ENCODE measurements at regions not wholly inside any gene's neighbourhood (a gene's known extent, or its start where the extent isn't known, plus 50 kb on each side); places are given as distances from the start of the nearest gene placed in this dataset.

DNA sequence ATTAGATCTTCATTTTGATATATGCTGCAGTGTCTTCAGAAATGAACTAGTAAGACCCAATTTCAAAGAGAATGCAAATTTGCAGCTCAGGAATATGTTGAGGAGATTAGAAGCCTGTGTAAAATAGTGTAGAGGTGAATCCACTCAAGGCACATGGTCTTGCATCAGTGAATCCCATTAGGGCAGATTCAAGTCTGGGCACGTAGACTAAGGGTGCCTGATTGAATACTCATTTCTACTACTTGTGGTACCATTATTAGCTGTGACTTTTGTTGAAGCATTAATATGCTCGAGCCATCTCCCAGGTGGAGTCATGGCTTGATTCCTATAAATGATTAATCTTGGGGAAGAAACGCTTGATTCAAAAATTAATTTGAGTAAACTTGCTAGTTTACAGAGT is 129.4 kb downstream of the AKAP11 start:
- Histone ChIP-seq H3K4me3 (no peak overlapping the region), H3K27me3 (ENCODE audit: insufficient read depth in 3 of 3, low read length in 2 of 3) (no peaks in the 10 kb centered on the region), H3K9me3 (no peaks in the 10 kb centered on the region), H3K4me1 (no peaks in the 10 kb centered on the region), H3K36me3 (ENCODE audit: insufficient read depth in 1 of 2, low read depth in 1 of 2) (no peaks in the 10 kb centered on the region), H3K27ac (no peak overlapping the region)
- TF ChIP-seq, protein P1, sequence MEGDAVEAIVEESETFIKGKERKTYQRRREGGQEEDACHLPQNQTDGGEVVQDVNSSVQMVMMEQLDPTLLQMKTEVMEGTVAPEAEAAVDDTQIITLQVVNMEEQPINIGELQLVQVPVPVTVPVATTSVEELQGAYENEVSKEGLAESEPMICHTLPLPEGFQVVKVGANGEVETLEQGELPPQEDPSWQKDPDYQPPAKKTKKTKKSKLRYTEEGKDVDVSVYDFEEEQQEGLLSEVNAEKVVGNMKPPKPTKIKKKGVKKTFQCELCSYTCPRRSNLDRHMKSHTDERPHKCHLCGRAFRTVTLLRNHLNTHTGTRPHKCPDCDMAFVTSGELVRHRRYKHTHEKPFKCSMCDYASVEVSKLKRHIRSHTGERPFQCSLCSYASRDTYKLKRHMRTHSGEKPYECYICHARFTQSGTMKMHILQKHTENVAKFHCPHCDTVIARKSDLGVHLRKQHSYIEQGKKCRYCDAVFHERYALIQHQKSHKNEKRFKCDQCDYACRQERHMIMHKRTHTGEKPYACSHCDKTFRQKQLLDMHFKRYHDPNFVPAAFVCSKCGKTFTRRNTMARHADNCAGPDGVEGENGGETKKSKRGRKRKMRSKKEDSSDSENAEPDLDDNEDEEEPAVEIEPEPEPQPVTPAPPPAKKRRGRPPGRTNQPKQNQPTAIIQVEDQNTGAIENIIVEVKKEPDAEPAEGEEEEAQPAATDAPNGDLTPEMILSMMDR (IDR thresholded peaks at IDR 0.05): no peak
- ATAC-seq (no peak), DNase-seq (no peak)
- intact Hi-C loops (cut with DNase I): no loop called here
- WGBS, 3 donors: 81 to 89% (median 89%) methylated on average over 3 of the region's 3 CpGs

DNA sequence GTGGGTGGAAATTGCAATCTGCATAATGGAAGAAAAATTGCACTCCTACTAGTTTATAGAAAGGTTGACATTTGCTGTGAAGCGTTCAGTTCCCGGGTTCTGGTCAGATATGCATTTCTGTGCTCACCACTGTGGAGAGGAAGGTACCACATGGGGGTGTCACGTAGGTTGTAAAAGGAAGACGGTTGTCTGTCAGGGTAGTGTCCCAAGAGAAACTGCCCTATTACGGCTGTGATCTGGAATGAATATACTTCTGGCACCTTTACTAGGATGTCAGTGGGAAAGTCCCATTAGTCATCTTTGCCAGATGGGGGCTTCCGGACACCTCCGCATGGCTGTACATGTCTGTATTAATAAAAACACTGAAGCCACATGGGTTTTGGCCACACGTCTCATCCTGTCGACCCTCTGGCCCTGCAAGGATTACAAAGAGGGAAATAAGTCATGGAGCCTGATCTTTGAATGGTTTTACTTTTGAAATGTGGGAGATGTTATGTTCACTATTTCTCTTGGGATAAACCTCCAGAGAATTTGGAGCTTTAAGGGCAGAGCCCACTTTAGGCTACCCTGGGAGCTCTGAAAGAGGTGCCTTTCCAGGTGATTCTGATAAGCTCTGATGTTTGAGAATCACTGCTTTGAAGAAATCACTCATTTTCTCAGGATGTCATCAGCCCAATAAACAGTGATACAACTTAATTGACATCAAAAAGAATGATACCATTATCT is 133.9 kb downstream of the AKAP11 start:
- intact Hi-C loops (cut with DNase I): no loop called here
- ATAC-seq: no peak

DNA sequence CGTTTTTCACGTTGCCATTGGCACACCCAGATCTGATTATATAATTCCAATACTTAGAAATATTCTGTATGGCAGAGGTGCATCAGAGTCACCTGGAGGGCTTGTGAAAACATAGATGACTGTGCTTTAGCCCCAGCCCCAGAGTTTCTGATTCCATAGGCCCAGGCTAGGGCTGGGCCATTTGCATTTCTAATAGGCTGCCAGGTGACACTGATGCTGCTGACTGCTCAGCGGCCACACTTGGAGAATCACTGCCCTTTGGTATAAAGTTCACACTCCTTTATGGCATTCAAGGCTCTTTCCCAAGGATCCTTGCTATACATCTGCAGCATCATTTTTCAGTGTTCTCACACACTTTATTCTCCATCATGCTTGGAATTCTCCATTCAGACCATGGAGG is 137.1 kb downstream of the AKAP11 start:
- no peaks in the 10 kb centered on the region for H3K4me1 ChIP-seq
- TF ChIP-seq, protein P1 (IDR thresholded peaks at IDR 0.05): no peak
- no peaks in the 10 kb centered on the region for H3K9me3 ChIP-seq
- H3K36me3 ChIP-seq (ENCODE audit: insufficient read depth in 1 of 2, low read depth in 1 of 2): no peaks in the 10 kb centered on the region
- DNase-seq (no peak), ATAC-seq (no peak)
- no peaks in the 10 kb centered on the region for H3K27me3 ChIP-seq (ENCODE audit: insufficient read depth in 3 of 3, low read length in 2 of 3)
- WGBS, 3 donors: 70 to 74% (median 72%) methylated on average over 3 of the region's 3 CpGs
- H3K4me3 ChIP-seq: no peak overlapping the region
- H3K27ac ChIP-seq: no peak overlapping the region
- intact Hi-C loops (cut with DNase I): no loop called here

More for the DNA sequence above, 133.9 kb downstream of the AKAP11 start:
- DNase-seq: no peak
- Histone ChIP-seq H3K4me1 (no peaks in the 10 kb centered on the region), H3K4me3 (no peak overlapping the region), H3K36me3 (ENCODE audit: insufficient read depth in 1 of 2, low read depth in 1 of 2) (no peaks in the 10 kb centered on the region), H3K27ac (no peak overlapping the region), H3K9me3 (no peaks in the 10 kb centered on the region), H3K27me3 (ENCODE audit: insufficient read depth in 3 of 3, low read length in 2 of 3) (no peaks in the 10 kb centered on the region)
- 38 to 55% (median 43%) methylated on average over 9 of the region's 9 CpGs for WGBS, 3 donors
- TF ChIP-seq, protein P1 (IDR thresholded peaks at IDR 0.05): no peak

DNA sequence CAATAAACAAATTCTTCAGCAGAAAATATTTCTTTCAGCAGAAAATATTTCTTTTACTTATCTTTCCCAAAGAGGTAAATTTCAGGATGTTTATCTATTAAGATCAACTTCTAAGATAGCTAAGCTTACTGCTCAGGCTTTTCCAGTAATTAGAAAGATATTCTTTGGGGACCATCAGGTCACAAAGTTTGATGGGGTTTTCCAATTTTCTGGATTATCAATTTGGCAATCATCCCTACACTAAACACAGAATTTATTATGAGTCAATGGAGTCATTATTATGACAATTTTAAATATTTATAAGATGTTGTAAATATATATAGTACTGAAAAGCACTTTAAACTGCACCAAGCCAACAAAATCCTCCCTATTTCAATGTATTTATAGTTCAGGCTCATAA is 137.6 kb downstream of the AKAP11 start:
- no peak for ATAC-seq

More for the DNA sequence above, 137.6 kb downstream of the AKAP11 start:
- no peaks in the 10 kb centered on the region for H3K36me3 ChIP-seq (ENCODE audit: insufficient read depth in 1 of 2, low read depth in 1 of 2)
- TF ChIP-seq, protein P1 (IDR thresholded peaks at IDR 0.05): no peak
- intact Hi-C loops (cut with DNase I): no loop called here
- H3K4me3 ChIP-seq: no peak overlapping the region
- no peaks in the 10 kb centered on the region for H3K9me3 ChIP-seq
- H3K27ac ChIP-seq: no peak overlapping the region
- no peaks in the 10 kb centered on the region for H3K4me1 ChIP-seq
- DNase-seq: no peak
- no peaks in the 10 kb centered on the region for H3K27me3 ChIP-seq (ENCODE audit: insufficient read depth in 3 of 3, low read length in 2 of 3)

Measured in psoas muscle (tissue), 7 donors.